ENCODE measurements at regions not wholly inside any gene's neighbourhood (a gene's known extent, or its start where the extent isn't known, plus 50 kb on each side); places are given as distances from the start of the nearest gene placed in this dataset.
"Not testable (repeated sequence)": the region's sequence is repeated elsewhere in the genome, so short reads cannot be mapped to it uniquely, and the experiment has no call there.

DNA sequence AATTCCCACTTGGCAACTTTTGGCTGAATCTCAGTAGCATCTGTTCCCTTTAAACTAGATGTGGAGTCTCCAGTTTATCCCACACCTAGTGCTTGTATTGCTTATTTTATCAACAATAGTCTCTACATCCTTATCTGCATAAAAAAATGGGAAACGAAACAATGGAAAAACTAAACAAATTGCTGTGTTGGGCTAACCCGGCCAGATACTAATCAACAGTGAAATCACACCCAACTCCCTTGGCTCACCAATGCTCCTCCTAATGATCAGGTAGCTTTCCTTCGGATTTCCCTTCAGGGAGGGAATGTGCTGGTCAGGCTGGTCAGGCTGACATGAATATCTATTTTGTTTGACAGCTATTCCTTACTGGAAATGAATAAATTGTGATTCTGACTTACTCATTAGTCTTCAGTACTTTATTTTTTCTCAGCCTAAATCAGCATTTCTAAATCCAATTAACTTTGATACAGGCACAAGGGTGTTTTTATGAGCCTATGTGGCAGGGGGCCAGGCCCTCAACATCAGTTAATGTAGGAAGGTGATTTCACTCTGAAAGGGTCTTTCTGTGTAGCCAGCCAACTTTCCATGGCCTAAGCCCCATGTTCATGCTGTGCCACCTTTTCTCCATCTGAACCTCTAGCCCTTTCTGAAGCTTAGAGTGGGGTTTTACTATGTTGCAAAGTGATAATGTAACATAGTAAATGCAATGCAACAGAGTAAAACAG is 170.5 kb upstream of the NPSR1 start:
- DNase-seq (ENCODE audit: low spot score) = no peak

DNA sequence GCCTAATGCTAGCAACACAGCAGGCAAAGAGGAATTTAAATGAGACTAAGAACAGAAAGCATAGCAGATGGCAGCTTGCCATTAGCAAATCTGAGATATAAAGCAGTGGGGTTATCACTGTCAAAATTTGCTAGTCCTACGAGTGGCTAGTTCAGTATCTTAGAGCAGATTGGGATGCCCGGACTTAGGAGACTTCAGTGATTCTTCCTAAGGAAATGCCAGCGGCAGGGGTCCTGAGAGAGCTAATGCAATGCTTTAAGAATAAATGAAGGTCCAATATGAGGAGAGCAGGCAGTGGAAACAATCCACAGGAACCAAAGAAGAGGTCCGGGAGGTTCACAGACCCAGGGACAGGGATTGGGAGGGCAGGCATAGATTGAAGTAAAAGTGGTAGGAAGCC is 169.3 kb upstream of the NPSR1 start:
- no peak for DNase-seq (ENCODE audit: low spot score)

DNA sequence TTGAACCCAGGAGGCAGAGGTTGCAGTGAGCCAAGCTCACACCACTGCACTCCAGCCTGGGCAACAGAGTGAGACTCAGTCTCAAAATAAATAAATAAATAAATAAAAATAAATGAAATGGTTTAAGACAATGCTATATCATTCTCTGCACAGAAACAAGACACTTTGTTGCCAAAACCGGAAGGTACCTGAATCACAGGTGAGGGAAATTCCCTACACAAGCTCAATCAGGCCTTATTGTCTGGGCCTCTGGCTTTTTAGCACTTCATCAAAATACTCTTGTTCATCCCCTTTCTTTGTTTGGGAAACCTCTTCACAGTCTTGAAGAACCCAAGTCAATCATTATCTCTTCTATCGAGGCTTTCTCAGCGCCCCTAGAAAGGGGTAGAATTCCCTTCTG is 166.1 kb upstream of the NPSR1 start:
- no peak for DNase-seq (ENCODE audit: low spot score)

DNA sequence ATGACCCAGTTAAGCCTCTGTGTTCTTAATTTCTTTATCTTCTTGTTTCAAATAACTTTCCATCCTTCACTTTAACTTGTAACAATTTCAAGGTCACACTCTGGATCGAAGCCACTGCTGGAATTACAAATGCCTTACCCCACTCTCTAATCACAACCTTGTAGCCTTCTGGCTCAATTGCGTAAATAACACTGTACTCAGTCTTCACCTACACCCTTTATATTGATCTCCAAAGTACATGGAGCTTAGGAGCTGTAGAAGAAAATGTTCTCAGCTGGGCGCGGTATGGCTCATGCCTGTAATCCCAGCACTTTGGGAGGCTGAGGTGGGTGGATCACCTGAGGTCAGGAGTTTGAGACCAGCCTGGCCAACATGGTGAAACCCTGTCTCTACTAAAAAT is 164.3 kb upstream of the NPSR1 start:
- DNase-seq (ENCODE audit: low spot score) = no peak

DNA sequence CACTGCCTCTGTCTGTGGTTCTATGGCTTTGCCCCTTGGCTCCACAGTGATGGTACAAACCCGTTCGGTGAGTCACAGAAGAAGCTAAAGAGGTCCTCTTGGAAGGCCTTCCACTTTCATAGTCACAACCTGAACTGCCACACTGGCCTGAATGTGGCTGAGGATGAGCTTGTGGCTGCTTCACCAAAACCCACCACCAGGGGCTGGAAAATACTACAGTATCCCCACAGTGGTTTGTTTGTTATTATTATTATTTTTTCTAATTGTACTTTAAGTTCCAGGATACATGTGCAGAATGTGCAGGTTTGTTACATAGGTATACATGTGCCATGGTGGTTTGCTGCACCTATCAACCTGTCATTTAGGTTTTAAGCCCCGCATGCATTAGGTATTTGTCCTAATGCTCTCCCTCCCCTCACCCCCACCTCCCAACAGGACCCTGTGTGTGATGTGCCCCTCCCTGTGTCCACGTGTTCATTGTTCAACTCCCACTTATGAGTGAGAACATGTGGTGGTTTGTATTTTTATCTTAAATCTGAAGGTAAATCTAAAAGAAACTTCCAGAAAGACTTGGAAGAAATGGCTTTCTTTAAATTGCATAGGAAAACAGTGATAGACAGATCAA is 160.8 kb upstream of the NPSR1 start:
- no peak for DNase-seq (ENCODE audit: low spot score)

DNA sequence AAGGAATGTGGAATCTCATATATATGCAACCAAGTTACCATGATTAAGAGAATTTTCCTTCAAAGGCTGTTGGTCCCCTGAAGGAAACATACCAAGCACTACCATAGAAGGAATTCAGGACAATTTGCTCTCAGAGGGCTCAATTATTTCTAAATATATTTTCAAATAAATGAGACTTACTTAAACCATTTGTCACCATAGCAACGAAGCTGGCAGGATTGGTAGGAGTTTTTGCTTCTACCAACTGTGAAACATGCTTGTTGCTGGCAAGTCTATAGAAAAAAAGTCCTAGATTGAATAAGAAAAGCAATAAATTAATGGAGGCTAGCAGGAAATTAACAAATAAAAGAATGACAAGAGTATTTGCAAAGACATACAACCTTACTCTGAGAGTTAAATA is 156.9 kb upstream of the NPSR1 start:
- no peak for DNase-seq (ENCODE audit: low spot score)

DNA sequence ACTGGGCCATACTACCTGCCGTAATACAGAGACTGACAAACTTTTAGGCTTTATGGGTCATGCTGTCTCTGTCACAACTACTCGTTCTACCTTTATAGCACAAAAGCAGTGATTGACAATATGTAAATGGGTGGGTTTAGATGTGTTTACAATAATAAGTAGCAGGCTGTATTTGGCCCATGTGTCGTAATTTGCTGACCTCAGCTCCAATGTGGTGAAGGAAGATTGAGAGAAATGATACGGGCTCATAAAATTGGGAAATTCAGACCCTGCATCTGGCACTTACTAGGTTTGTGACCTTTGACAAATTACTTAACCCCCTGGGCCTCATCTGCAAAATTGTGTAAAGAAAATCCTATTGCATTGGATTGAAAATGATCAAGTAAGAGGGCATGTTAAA is 150.8 kb upstream of the NPSR1 start:
- no peak for DNase-seq (ENCODE audit: low spot score)

DNA sequence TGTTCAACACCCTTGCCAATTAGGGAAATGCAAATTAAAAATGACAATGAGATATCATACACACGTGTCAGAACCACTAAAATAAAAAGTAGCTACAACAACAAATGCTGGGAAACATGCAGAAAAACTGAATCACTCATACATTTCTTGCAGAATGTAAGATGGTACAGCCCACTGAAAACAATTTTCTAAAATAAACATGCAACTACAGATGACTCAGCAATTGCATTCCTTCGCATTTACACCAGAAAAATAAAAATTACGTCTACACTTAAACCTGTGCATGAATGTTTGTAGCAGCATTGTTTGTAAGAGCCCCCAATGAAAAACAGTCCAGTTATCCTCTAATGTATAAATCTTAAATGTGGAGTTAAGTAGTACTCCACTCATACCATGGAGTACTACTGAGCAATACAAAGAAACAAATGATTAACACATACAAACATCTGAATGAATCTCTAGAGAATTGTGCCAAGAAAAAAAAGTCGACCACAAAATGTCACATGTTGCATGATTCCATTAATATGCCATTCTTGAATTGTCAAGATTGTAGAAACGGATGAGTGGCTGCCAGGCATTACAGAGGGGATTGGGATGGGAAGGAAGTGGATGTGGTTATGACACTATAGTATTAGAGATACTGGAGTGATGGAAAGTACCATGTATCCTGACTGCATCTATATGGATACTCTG is 134.6 kb upstream of the NPSR1 start:
- DNase-seq (ENCODE audit: low spot score) = no peak

DNA sequence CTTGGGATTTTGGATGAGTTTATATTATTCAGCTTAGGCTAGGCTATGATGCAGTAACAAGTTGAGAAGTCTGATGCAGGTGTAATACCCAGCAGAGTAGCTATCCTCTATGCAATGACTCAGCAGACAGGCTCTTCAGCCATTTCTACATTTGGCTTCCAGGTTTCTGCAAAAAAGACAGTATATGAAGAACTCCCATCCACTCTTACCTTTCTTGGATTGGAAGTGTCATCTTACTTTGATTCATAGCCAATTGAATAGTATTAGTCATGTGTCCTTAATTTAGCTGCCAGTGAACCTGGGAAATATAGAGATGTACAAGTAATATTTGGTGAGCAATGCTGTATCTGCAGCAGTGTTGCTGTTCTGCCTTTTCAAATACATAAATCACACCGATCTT is 127.8 kb upstream of the NPSR1 start:
- DNase-seq (ENCODE audit: low spot score) = no peak

DNA sequence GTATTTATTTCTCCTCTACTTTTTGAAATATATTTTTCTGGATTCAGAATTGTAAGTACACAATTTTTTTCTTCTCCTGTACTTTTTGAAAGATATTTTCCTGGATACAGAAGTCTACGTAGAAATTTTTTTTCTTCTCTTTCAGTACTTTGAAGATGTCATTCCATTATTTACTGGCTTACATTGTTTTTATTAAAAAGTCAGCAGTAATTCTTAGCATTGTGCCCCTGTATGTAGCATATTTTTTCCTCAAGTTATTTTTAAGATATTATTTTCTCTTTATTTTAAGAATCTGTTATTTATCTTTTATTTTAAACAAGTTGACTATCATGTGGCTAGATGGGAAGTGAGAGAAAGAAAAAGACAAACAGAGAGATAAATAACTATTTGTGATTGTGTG is 119.0 kb upstream of the NPSR1 start:
- DNase-seq (ENCODE audit: low spot score) = no peak

DNA sequence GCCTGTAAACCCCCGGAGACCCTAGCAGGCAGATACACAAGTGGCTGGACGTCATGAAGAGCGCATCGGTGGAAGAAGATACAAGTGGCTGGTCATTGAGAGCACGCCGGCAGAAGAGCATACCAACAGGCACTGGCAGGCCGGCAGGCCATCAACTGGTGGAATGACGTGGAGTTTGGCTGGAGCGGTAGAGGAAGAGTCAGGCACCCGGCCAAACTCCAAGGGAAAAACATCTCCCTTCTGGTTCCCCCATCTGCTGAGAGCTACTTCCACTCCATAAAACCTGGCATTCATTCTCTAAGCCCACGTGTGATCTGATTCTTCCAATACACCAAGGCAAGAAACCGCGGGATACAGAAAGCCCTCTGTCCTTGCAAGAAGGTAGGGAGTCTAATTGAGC is 113.4 kb upstream of the NPSR1 start:
- no peak for DNase-seq (ENCODE audit: low spot score)

DNA sequence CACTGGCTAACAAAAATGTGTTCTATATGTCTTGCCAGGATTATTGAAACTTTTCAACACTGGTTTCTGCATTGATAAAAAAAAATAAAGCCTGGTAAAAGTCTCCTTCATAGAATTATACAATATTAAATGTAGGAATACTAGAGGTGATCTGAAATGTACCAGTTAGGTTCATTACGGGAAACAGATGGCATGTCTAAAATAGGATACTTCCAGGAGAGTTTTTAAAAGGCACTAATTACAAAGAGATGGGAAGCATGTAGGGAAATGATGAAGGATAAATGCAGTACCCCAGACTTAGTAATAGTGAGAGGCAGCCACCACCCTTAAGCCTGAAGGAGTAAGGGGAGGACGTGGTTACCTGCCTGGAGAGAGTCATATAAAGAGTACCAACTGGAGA is 107.0 kb upstream of the NPSR1 start:
- no peak for DNase-seq (ENCODE audit: low spot score)

DNA sequence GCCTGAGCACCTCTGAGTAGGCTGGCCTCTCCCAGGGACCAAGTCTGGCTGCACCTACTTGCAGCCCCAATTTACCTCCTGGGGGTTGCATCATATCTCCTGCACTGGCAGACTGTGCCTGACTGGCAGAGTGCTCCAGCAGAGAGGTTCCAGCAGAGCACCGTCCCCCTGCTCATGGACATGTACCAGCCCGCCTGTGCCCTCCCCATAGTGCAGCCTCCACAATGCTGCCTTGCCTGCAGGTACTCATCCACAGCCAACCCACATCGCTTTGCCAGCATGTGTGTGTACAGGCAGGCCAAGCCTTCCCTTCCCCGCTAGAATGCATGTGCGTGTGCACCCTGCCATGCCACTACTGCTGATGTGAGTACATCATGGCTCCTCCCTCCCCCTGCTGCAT is 105.5 kb upstream of the NPSR1 start:
- DNase-seq (ENCODE audit: low spot score) = no peak

DNA sequence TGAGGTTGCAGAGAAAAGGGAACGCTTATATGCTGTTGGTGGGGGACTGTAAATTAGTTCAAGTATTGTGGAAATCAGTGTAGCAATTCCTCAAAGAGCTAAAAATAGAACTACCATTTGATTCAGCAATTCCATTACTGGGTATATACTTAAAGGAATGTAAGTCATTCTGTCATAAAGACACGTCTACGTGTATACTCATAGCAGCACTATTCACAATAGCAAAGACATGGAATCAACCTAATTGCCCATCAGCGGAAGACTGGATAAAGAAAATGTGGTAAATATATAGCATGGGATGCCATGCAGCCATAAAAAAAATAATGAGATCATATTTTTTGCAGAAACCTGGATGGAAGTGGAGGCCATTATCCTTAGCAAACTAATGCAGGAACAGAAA is 100.0 kb upstream of the NPSR1 start:
- no peak for DNase-seq (ENCODE audit: low spot score)

DNA sequence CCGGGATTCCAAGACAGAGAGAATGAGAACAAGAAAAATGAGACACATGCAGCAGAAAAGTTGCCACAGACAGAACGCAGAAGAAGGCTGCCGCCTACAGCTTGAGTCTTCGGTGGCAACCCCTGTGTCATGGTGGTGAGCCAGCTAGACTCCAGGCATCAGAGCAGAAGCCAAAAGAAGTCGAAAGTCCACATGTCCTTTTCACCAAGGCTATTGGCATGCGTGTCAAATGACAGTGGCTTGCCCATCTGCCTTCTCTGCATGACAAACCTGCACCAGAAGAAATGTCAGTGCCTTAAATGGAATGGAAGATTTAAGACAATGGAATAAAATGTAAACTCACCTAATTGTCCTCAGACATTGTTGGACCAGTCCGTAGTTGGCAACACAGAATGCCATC is 93.9 kb upstream of the NPSR1 start:
- no peak for DNase-seq (ENCODE audit: low spot score)

DNA sequence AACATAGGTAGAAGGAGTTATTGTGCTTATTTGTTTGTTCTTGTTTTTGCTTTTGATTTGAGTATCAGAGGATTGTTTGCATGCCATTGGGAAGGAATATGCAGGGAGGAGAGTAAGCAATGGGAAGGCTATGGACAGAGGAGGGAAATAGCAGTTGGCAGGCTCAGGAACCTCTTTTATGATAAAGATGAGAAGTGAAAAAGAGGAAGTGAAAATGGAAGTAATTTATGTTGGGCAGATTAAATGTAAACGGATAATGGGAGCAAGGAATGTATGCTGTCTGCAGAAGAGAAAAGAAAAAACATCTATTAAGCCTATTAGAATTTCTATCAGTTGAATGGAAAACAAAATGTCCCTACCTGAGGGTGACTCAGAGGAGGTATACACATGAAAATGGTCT is 90.1 kb upstream of the NPSR1 start:
- DNase-seq (ENCODE audit: low spot score) = no peak

DNA sequence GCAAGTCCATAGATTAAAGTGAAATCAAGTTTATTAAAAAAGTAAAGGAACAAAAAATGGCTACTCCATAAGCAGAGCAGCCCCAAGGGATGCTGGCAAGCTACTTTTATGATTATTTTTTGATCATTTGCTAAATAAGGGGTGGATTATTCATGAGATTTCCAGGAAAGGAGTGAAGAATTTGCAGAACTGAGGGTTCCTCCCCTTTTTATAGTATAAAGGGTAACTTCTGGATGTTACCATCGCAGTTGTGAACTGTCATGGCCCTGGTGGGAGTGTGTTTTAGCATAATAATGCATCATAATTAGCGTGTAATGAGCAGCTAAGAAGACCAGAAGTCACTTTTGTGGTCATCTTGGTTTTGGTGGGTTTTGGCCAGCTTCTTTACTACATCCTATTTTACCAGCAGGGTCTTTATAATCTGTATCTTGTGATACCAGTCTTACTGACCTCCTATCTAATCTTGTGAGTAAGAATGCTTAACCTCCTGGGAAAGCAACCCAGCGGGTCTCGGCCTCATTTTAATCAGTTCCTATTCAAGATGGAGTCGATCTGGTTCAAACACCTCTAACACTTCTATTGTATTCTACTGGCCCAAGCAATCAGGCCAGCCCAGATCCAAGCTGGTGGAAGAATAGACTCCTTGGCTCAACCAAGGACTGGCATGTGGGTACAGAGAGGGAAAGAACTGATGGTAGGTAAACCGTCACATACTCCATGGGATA is 87.9 kb upstream of the NPSR1 start:
- no peak for DNase-seq (ENCODE audit: low spot score)

DNA sequence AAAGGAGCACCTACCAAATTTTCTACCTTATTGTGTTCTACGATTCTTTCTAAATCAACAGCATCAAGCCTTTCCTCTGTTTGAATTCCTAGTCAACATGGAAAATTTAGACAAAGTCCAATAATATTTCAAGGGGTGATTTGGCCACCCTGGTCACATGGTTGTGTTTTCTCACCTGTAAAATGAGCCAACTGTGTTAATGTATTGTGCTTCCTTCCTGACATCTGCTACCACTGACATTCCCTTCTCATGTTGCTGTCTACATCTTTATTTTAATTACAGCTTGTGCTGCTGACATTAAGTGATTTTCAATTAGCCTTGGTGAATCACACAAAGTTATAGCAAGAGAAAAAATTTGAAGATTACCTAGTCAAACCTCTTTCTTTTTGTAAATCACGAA is 83.0 kb upstream of the NPSR1 start:
- no peak for DNase-seq (ENCODE audit: low spot score)

DNA sequence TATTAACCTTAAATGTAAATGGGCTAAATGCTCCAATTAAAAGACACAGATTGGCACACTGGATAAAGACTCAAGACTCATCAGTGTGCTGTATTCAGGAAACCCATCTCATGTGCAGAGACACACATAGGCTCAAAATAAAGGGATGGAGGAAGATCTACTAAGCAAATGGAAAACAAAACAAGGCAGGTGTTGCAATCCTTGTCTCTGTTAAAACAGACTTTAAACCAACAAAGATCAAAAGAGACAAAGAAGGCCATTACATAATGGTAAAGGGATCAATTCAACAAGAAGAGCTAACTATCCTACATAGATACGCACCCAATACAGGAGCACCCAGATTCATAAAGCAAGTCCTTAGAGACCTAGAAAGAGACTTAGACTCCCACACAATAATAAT is 80.1 kb upstream of the NPSR1 start:
- not testable (repeated sequence) for DNase-seq (ENCODE audit: low spot score)

DNA sequence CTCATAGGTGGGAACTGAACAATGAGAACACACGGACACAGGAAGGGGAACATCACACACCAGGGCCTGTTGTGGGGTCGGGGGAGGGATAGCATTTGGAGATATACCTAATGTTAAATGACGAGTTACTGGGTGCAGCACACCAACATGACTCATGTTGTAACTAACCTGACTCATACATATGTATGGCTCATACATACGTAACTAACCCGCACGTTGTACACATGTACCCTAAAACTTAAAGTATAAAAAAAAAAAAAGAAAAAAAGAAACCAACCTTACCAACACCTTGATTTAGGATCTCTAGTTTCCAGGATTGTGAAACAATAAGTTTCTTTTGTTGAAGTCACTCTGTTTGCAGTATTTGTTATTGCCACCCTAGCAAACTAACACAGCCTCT is 76.3 kb upstream of the NPSR1 start:
- not testable (repeated sequence) for DNase-seq (ENCODE audit: low spot score)

DNA sequence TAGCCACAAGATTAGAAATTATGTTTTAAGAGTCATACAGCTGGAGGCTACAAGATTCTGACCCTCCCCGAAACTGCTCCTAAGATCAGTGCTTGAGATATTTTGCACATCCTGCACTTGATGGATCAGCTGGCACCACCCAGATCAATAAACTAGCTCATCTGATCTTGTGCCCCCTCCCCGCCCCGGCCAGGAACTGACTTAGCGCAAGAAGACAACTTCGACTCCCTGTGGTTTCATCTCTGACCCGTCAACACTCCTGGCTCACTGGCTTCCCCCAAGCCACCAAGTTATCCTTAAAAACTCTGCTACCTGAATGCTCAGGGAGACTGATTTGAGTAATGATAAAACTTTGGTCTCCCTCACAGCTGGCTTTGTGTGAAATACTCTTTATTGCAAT is 73.5 kb upstream of the NPSR1 start:
- no peak for DNase-seq (ENCODE audit: low spot score)

DNA sequence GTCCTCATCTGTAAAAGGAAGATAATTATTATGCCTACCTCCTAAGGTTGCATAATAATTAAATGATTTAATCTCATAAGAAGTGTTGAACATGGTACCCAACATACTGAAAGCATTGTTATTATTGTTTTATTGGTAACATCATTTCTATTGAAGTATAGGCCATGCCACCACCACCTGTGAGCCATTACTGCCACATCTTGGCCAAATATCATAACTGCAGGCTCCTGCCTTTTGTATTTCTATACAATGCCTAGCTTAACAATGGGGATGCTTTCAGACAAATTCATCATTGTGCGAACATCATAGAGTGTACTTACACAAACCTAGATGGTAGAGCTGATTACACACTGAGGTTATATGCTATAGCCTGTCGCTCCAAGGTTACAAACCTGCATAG is 61.1 kb upstream of the NPSR1 start:
- no peak for DNase-seq (ENCODE audit: low spot score)

Measured in mucosa of gallbladder (tissue), 1 donor.